HG02571 (cell line): ENCODE measurements at regions not wholly inside any gene's neighbourhood (a gene's known extent, or its start where the extent isn't known, plus 50 kb on each side); places are given as distances from the start of the nearest gene placed in this dataset.
"Not testable (repeated sequence)": the region's sequence is repeated elsewhere in the genome, so short reads cannot be mapped to it uniquely, and the experiment has no call there.

Source experiments
- ATAC-seq: cut with Tn5 transposase; IDR thresholded peaks from one replicate; pipeline ENCODE4 v1.9.1; 2021; ENCODE audit warnings: mild to moderate bottlenecking, moderate library complexity; ENCODE audit not compliant: unreplicated experiment

- no peak for ATAC-seq
Observed at GRCh38 chr10:21041763-21042458, 144.8 kb upstream of the NEBL start.

- ATAC-seq: no peak
Observed at GRCh38 chr10:21039721-21040120, 142.6 kb upstream of the NEBL start.

- ATAC-seq: no peak
Observed at GRCh38 chr10:21036757-21037156, 139.6 kb upstream of the NEBL start.

GRCh38 chr10:21034770-21035169, 137.7 kb upstream of the NEBL start:
- not testable (repeated sequence) for ATAC-seq

GRCh38 chr10:21034241-21034640, 137.1 kb upstream of the NEBL start:
- no peak for ATAC-seq

- ATAC-seq: no peak
Observed at GRCh38 chr10:21032587-21033319, 135.6 kb upstream of the NEBL start.

GRCh38 chr10:21031232-21031795, 134.2 kb upstream of the NEBL start:
- no peak for ATAC-seq

- ATAC-seq: no peak
Observed at GRCh38 chr10:21030091-21030490, 133.0 kb upstream of the NEBL start.

GRCh38 chr10:21022821-21023220, 125.7 kb upstream of the NEBL start:
- ATAC-seq: no peak

- no peak for ATAC-seq
Observed at GRCh38 chr10:21021843-21022594, 124.9 kb upstream of the NEBL start.

- ATAC-seq: no peak
Observed at GRCh38 chr10:21021231-21021630, 124.1 kb upstream of the NEBL start.

GRCh38 chr10:21020545-21020944, 123.4 kb upstream of the NEBL start:
- peak; percentile 80 for ATAC-seq

- ATAC-seq: no peak
Observed at GRCh38 chr10:21019436-21019835, 122.3 kb upstream of the NEBL start.

GRCh38 chr10:21015851-21016250, 118.7 kb upstream of the NEBL start:
- ATAC-seq: no peak

GRCh38 chr10:21014141-21014540, 117.0 kb upstream of the NEBL start:
- ATAC-seq: no peak

- ATAC-seq: no peak
Observed at GRCh38 chr10:21011433-21012018, 114.4 kb upstream of the NEBL start.

GRCh38 chr10:21010615-21011014, 113.5 kb upstream of the NEBL start:
- no peak for ATAC-seq

- ATAC-seq: no peak
Observed at GRCh38 chr10:21003240-21003822, 106.2 kb upstream of the NEBL start.

GRCh38 chr10:21002091-21002878, 105.2 kb upstream of the NEBL start:
- ATAC-seq: no peak

GRCh38 chr10:20999699-21000098, 102.6 kb upstream of the NEBL start:
- no peak for ATAC-seq
